Stimulated activated CD4-positive, alpha-beta T cell treated with anti-CD3 and anti-CD28 coated beads, Interleukin-15, amount 100 ng/mL, for 48 hours (primary cell): ENCODE measurements at regions not wholly inside any gene's neighbourhood (a gene's known extent, or its start where the extent isn't known, plus 50 kb on each side); places are given as distances from the start of the nearest gene placed in this dataset.
"Not testable (repeated sequence)": the region's sequence is repeated elsewhere in the genome, so short reads cannot be mapped to it uniquely, and the experiment has no call there.

Experiments used
- DNase-seq, 2 donors: peaks; one replicate each; pipeline ENCODE4 v3.0.0-alpha.2; 2020; ENCODE audit warnings: low read depth in 2 of 2

- DNase-seq: no peak
Measured at GRCh38 chr10:2342206-2342605, 604.9 kb upstream of the ADARB2 start.

- DNase-seq: no peak
Measured at GRCh38 chr10:2340831-2341647, 603.7 kb upstream of the ADARB2 start.

GRCh38 chr10:2335626-2336025 is 598.3 kb upstream of the ADARB2 start:
- DNase-seq: no peak

- no peak for DNase-seq
Measured at GRCh38 chr10:2334575-2334974, 597.2 kb upstream of the ADARB2 start.

GRCh38 chr10:2329082-2329481 is 591.8 kb upstream of the ADARB2 start:
- no peak for DNase-seq

GRCh38 chr10:2326411-2326810 is 589.1 kb upstream of the ADARB2 start:
- DNase-seq: no peak

GRCh38 chr10:2315045-2315485 is 577.7 kb upstream of the ADARB2 start:
- DNase-seq: not testable (repeated sequence)

- no peak for DNase-seq
Measured at GRCh38 chr10:2306081-2306480, 568.8 kb upstream of the ADARB2 start.

GRCh38 chr10:2303169-2303568 is 565.8 kb upstream of the ADARB2 start:
- DNase-seq: no peak

GRCh38 chr10:2301227-2301626 is 563.9 kb upstream of the ADARB2 start:
- no peak for DNase-seq

- no peak for DNase-seq
Measured at GRCh38 chr10:2300231-2300630, 562.9 kb upstream of the ADARB2 start.

GRCh38 chr10:2296179-2296891 is 559.0 kb upstream of the ADARB2 start:
- DNase-seq: no peak

GRCh38 chr10:2294739-2295138 is 557.4 kb upstream of the ADARB2 start:
- no peak for DNase-seq

GRCh38 chr10:2284071-2284470 is 546.7 kb upstream of the ADARB2 start:
- no peak for DNase-seq

- DNase-seq: no peak
Measured at GRCh38 chr10:2282202-2282601, 544.9 kb upstream of the ADARB2 start.

GRCh38 chr10:2280713-2281300 is 543.5 kb upstream of the ADARB2 start:
- DNase-seq: no peak

- no peak for DNase-seq
Measured at GRCh38 chr10:2279711-2280110, 542.4 kb upstream of the ADARB2 start.

- no peak for DNase-seq
Measured at GRCh38 chr10:2278363-2278762, 541.0 kb upstream of the ADARB2 start.

- DNase-seq: no peak
Measured at GRCh38 chr10:2263561-2263960, 526.2 kb upstream of the ADARB2 start.

- no peak for DNase-seq
Measured at GRCh38 chr10:2262878-2263277, 525.6 kb upstream of the ADARB2 start.

- no peak for DNase-seq
Measured at GRCh38 chr10:2262333-2262732, 525.0 kb upstream of the ADARB2 start.

- DNase-seq: no peak
Measured at GRCh38 chr10:2256241-2256640, 518.9 kb upstream of the ADARB2 start.

GRCh38 chr10:2252096-2252495 is 514.8 kb upstream of the ADARB2 start:
- DNase-seq: no peak
